Esophagus mucosa (tissue), 1 donor: ENCODE measurements at regions not wholly inside any gene's neighbourhood (a gene's known extent, or its start where the extent isn't known, plus 50 kb on each side); places are given as distances from the start of the nearest gene placed in this dataset.
"Not testable (repeated sequence)": the region's sequence is repeated elsewhere in the genome, so short reads cannot be mapped to it uniquely, and the experiment has no call there.

Experiments
- ATAC-seq: fragments of 200-7000 bp; cut with Tn5 transposase; one replicate; pipeline ENCODE4 v1.9.1; 2020
- donor health status: DM: yes; HTN: yes; CAD: no.

- ATAC-seq: no peak
Measured at GRCh38 chr6:5896476-5897200, 110.1 kb downstream of the NRN1 start.

GRCh38 chr6:5894357-5894756 is 112.4 kb downstream of the NRN1 start:
- no peak for ATAC-seq

- ATAC-seq: peak; percentile 19
Measured at GRCh38 chr6:5893295-5893694, 113.4 kb downstream of the NRN1 start.

- ATAC-seq: peak; percentile 38
Measured at GRCh38 chr6:5892669-5893068, 114.1 kb downstream of the NRN1 start.

GRCh38 chr6:5878792-5879191 is 127.9 kb downstream of the NRN1 start:
- no peak for ATAC-seq

- no peak for ATAC-seq
Measured at GRCh38 chr6:5876076-5876475, 130.6 kb downstream of the NRN1 start.

GRCh38 chr6:5873976-5874375 is 132.7 kb downstream of the NRN1 start:
- ATAC-seq: not testable (repeated sequence)

GRCh38 chr6:5871296-5871695 is 135.4 kb downstream of the NRN1 start:
- no peak for ATAC-seq

- ATAC-seq: no peak
Measured at GRCh38 chr6:5869676-5870075, 137.0 kb downstream of the NRN1 start.

- ATAC-seq: no peak
Measured at GRCh38 chr6:5869261-5869660, 137.5 kb downstream of the NRN1 start.

GRCh38 chr6:5866547-5867051 is 140.1 kb downstream of the NRN1 start:
- ATAC-seq: peak; percentile 77

GRCh38 chr6:5865506-5866031 is 141.2 kb downstream of the NRN1 start:
- ATAC-seq: no peak

GRCh38 chr6:5860849-5861248 is 145.9 kb downstream of the NRN1 start:
- no peak for ATAC-seq

- ATAC-seq: no peak
Measured at GRCh38 chr6:5855787-5856470, 150.8 kb downstream of the NRN1 start.

GRCh38 chr6:5854899-5855298 is 151.8 kb downstream of the NRN1 start:
- no peak for ATAC-seq

GRCh38 chr6:5851261-5851757 is 155.4 kb downstream of the NRN1 start:
- peak; percentile 62 for ATAC-seq

- ATAC-seq: no peak
Measured at GRCh38 chr6:5850848-5851255, 155.9 kb downstream of the NRN1 start.

GRCh38 chr6:5846889-5847288 is 159.8 kb downstream of the NRN1 start:
- no peak for ATAC-seq

- no peak for ATAC-seq
Measured at GRCh38 chr6:5846335-5846734, 160.4 kb downstream of the NRN1 start.

GRCh38 chr6:5843078-5843477 is 163.6 kb downstream of the NRN1 start:
- ATAC-seq: no peak

- no peak for ATAC-seq
Measured at GRCh38 chr6:5840734-5841390, 165.9 kb downstream of the NRN1 start.

- ATAC-seq: peak; percentile 74
Measured at GRCh38 chr6:5838656-5839396, 167.9 kb downstream of the NRN1 start.
